ENCODE measurements at regions not wholly inside any gene's neighbourhood (a gene's known extent, or its start where the extent isn't known, plus 50 kb on each side); places are given as distances from the start of the nearest gene placed in this dataset.
A peak's percentile ranks its signal among the peaks of the same experiment; 100 is the strongest.

- Histone ChIP-seq H3K4me1 (ENCODE audit: control insufficient read depth in 1 of 2, insufficient read depth in 2 of 2, low read length in 2 of 2) (no peaks in the 10 kb centered on the region), H3K9me3 (ENCODE audit: control insufficient read depth in 1 of 2, low read length in 2 of 2) (no peaks in the 10 kb centered on the region), H3K27me3 (ENCODE audit: control insufficient read depth in 1 of 2, insufficient read depth in 2 of 2, low read length in 2 of 2) (no peaks in the 10 kb centered on the region), H3K36me3 (ENCODE audit: control insufficient read depth in 1 of 2, insufficient read depth in 2 of 2, low read length in 2 of 2) (no peaks in the 10 kb centered on the region), H3K27ac (ENCODE audit: low read depth, low read length) (no peak overlapping the region), H3K9ac (ENCODE audit: low read depth in 1 of 2, low read length in 2 of 2) (no peak overlapping the region), H3K4me3 (ENCODE audit: low read depth in 1 of 2, low read length in 2 of 2) (no peak overlapping the region)
Measured at GRCh38 chr3:23076437-23076836, 126.7 kb upstream of the UBE2E2 start.

GRCh38 chr3:23077126-23077525 is 126.0 kb upstream of the UBE2E2 start:
- no peak overlapping the region for H3K9ac ChIP-seq (ENCODE audit: low read depth in 1 of 2, low read length in 2 of 2)
- H3K4me3 ChIP-seq (ENCODE audit: low read depth in 1 of 2, low read length in 2 of 2): no peak overlapping the region
- no peak overlapping the region for H3K27ac ChIP-seq (ENCODE audit: low read depth, low read length)
- no peaks in the 10 kb centered on the region for H3K27me3 ChIP-seq (ENCODE audit: control insufficient read depth in 1 of 2, insufficient read depth in 2 of 2, low read length in 2 of 2)
- no peaks in the 10 kb centered on the region for H3K36me3 ChIP-seq (ENCODE audit: control insufficient read depth in 1 of 2, insufficient read depth in 2 of 2, low read length in 2 of 2)
- no peaks in the 10 kb centered on the region for H3K4me1 ChIP-seq (ENCODE audit: control insufficient read depth in 1 of 2, insufficient read depth in 2 of 2, low read length in 2 of 2)
- no peaks in the 10 kb centered on the region for H3K9me3 ChIP-seq (ENCODE audit: control insufficient read depth in 1 of 2, low read length in 2 of 2)

- Histone ChIP-seq H3K27me3 (ENCODE audit: control insufficient read depth in 1 of 2, insufficient read depth in 2 of 2, low read length in 2 of 2) (no peaks in the 10 kb centered on the region), H3K4me3 (ENCODE audit: low read depth in 1 of 2, low read length in 2 of 2) (no peak overlapping the region), H3K4me1 (ENCODE audit: control insufficient read depth in 1 of 2, insufficient read depth in 2 of 2, low read length in 2 of 2) (no peaks in the 10 kb centered on the region), H3K27ac (ENCODE audit: low read depth, low read length) (no peak overlapping the region), H3K9me3 (ENCODE audit: control insufficient read depth in 1 of 2, low read length in 2 of 2) (no peaks in the 10 kb centered on the region), H3K9ac (ENCODE audit: low read depth in 1 of 2, low read length in 2 of 2) (no peak overlapping the region), H3K36me3 (ENCODE audit: control insufficient read depth in 1 of 2, insufficient read depth in 2 of 2, low read length in 2 of 2) (no peaks in the 10 kb centered on the region)
Measured at GRCh38 chr3:23078735-23079134, 124.4 kb upstream of the UBE2E2 start.

- H3K4me3 ChIP-seq (ENCODE audit: low read depth in 1 of 2, low read length in 2 of 2): peak overlapping the region; percentile 47
- H3K9ac ChIP-seq (ENCODE audit: low read depth in 1 of 2, low read length in 2 of 2): no peak overlapping the region
- no peak overlapping the region for H3K27ac ChIP-seq (ENCODE audit: low read depth, low read length)
- no peaks in the 10 kb centered on the region for H3K9me3 ChIP-seq (ENCODE audit: control insufficient read depth in 1 of 2, low read length in 2 of 2)
- H3K27me3 ChIP-seq (ENCODE audit: control insufficient read depth in 1 of 2, insufficient read depth in 2 of 2, low read length in 2 of 2): no peaks in the 10 kb centered on the region
- no peaks in the 10 kb centered on the region for H3K4me1 ChIP-seq (ENCODE audit: control insufficient read depth in 1 of 2, insufficient read depth in 2 of 2, low read length in 2 of 2)
- no peaks in the 10 kb centered on the region for H3K36me3 ChIP-seq (ENCODE audit: control insufficient read depth in 1 of 2, insufficient read depth in 2 of 2, low read length in 2 of 2)
Measured at GRCh38 chr3:23079976-23080375, 123.2 kb upstream of the UBE2E2 start.

- Histone ChIP-seq H3K27me3 (ENCODE audit: control insufficient read depth in 1 of 2, insufficient read depth in 2 of 2, low read length in 2 of 2) (no peaks in the 10 kb centered on the region), H3K27ac (ENCODE audit: low read depth, low read length) (no peak overlapping the region), H3K4me1 (ENCODE audit: control insufficient read depth in 1 of 2, insufficient read depth in 2 of 2, low read length in 2 of 2) (no peaks in the 10 kb centered on the region), H3K4me3 (ENCODE audit: low read depth in 1 of 2, low read length in 2 of 2) (no peak overlapping the region), H3K9ac (ENCODE audit: low read depth in 1 of 2, low read length in 2 of 2) (no peak overlapping the region), H3K9me3 (ENCODE audit: control insufficient read depth in 1 of 2, low read length in 2 of 2) (no peaks in the 10 kb centered on the region), H3K36me3 (ENCODE audit: control insufficient read depth in 1 of 2, insufficient read depth in 2 of 2, low read length in 2 of 2) (no peaks in the 10 kb centered on the region)
Measured at GRCh38 chr3:23083701-23084100, 119.4 kb upstream of the UBE2E2 start.

- H3K36me3 ChIP-seq (ENCODE audit: control insufficient read depth in 1 of 2, insufficient read depth in 2 of 2, low read length in 2 of 2): no peaks in the 10 kb centered on the region
- no peaks in the 10 kb centered on the region for H3K4me1 ChIP-seq (ENCODE audit: control insufficient read depth in 1 of 2, insufficient read depth in 2 of 2, low read length in 2 of 2)
Measured at GRCh38 chr3:23084367-23084766, 118.8 kb upstream of the UBE2E2 start.

GRCh38 chr3:23085261-23085660 is 117.9 kb upstream of the UBE2E2 start:
- no peaks in the 10 kb centered on the region for H3K27me3 ChIP-seq (ENCODE audit: control insufficient read depth in 1 of 2, insufficient read depth in 2 of 2, low read length in 2 of 2)
- H3K9ac ChIP-seq (ENCODE audit: low read depth in 1 of 2, low read length in 2 of 2): no peak overlapping the region
- no peak overlapping the region for H3K27ac ChIP-seq (ENCODE audit: low read depth, low read length)
- H3K4me1 ChIP-seq (ENCODE audit: control insufficient read depth in 1 of 2, insufficient read depth in 2 of 2, low read length in 2 of 2): no peaks in the 10 kb centered on the region
- H3K4me3 ChIP-seq (ENCODE audit: low read depth in 1 of 2, low read length in 2 of 2): no peak overlapping the region
- no peaks in the 10 kb centered on the region for H3K36me3 ChIP-seq (ENCODE audit: control insufficient read depth in 1 of 2, insufficient read depth in 2 of 2, low read length in 2 of 2)
- no peaks in the 10 kb centered on the region for H3K9me3 ChIP-seq (ENCODE audit: control insufficient read depth in 1 of 2, low read length in 2 of 2)

More at GRCh38 chr3:23084367-23084766, 118.8 kb upstream of the UBE2E2 start:
- no peak overlapping the region for H3K27ac ChIP-seq (ENCODE audit: low read depth, low read length)
- H3K9me3 ChIP-seq (ENCODE audit: control insufficient read depth in 1 of 2, low read length in 2 of 2): no peaks in the 10 kb centered on the region
- no peak overlapping the region for H3K9ac ChIP-seq (ENCODE audit: low read depth in 1 of 2, low read length in 2 of 2)
- H3K4me3 ChIP-seq (ENCODE audit: low read depth in 1 of 2, low read length in 2 of 2): no peak overlapping the region
- no peaks in the 10 kb centered on the region for H3K27me3 ChIP-seq (ENCODE audit: control insufficient read depth in 1 of 2, insufficient read depth in 2 of 2, low read length in 2 of 2)

- Histone ChIP-seq H3K27ac (ENCODE audit: low read depth, low read length) (no peak overlapping the region), H3K9me3 (ENCODE audit: control insufficient read depth in 1 of 2, low read length in 2 of 2) (no peaks in the 10 kb centered on the region), H3K27me3 (ENCODE audit: control insufficient read depth in 1 of 2, insufficient read depth in 2 of 2, low read length in 2 of 2) (no peaks in the 10 kb centered on the region), H3K36me3 (ENCODE audit: control insufficient read depth in 1 of 2, insufficient read depth in 2 of 2, low read length in 2 of 2) (no peaks in the 10 kb centered on the region), H3K9ac (ENCODE audit: low read depth in 1 of 2, low read length in 2 of 2) (no peak overlapping the region), H3K4me1 (ENCODE audit: control insufficient read depth in 1 of 2, insufficient read depth in 2 of 2, low read length in 2 of 2) (no peaks in the 10 kb centered on the region), H3K4me3 (ENCODE audit: low read depth in 1 of 2, low read length in 2 of 2) (no peak overlapping the region)
Measured at GRCh38 chr3:23086331-23086730, 116.8 kb upstream of the UBE2E2 start.

GRCh38 chr3:23086831-23087230 is 116.3 kb upstream of the UBE2E2 start:
- H3K36me3 ChIP-seq (ENCODE audit: control insufficient read depth in 1 of 2, insufficient read depth in 2 of 2, low read length in 2 of 2): no peaks in the 10 kb centered on the region

GRCh38 chr3:23094412-23094811 is 108.7 kb upstream of the UBE2E2 start:
- no peak overlapping the region for H3K9ac ChIP-seq (ENCODE audit: low read depth in 1 of 2, low read length in 2 of 2)
- no peak overlapping the region for H3K4me3 ChIP-seq (ENCODE audit: low read depth in 1 of 2, low read length in 2 of 2)
- H3K27me3 ChIP-seq (ENCODE audit: control insufficient read depth in 1 of 2, insufficient read depth in 2 of 2, low read length in 2 of 2): no peaks in the 10 kb centered on the region
- H3K27ac ChIP-seq (ENCODE audit: low read depth, low read length): no peak overlapping the region
- H3K36me3 ChIP-seq (ENCODE audit: control insufficient read depth in 1 of 2, insufficient read depth in 2 of 2, low read length in 2 of 2): no peaks in the 10 kb centered on the region
- H3K9me3 ChIP-seq (ENCODE audit: control insufficient read depth in 1 of 2, low read length in 2 of 2): no peaks in the 10 kb centered on the region
- no peaks in the 10 kb centered on the region for H3K4me1 ChIP-seq (ENCODE audit: control insufficient read depth in 1 of 2, insufficient read depth in 2 of 2, low read length in 2 of 2)

More at GRCh38 chr3:23086831-23087230, 116.3 kb upstream of the UBE2E2 start:
- no peak overlapping the region for H3K4me3 ChIP-seq (ENCODE audit: low read depth in 1 of 2, low read length in 2 of 2)
- no peaks in the 10 kb centered on the region for H3K4me1 ChIP-seq (ENCODE audit: control insufficient read depth in 1 of 2, insufficient read depth in 2 of 2, low read length in 2 of 2)
- no peak overlapping the region for H3K9ac ChIP-seq (ENCODE audit: low read depth in 1 of 2, low read length in 2 of 2)
- H3K9me3 ChIP-seq (ENCODE audit: control insufficient read depth in 1 of 2, low read length in 2 of 2): no peaks in the 10 kb centered on the region
- no peak overlapping the region for H3K27ac ChIP-seq (ENCODE audit: low read depth, low read length)
- no peaks in the 10 kb centered on the region for H3K27me3 ChIP-seq (ENCODE audit: control insufficient read depth in 1 of 2, insufficient read depth in 2 of 2, low read length in 2 of 2)

- Histone ChIP-seq H3K4me3 (ENCODE audit: low read depth in 1 of 2, low read length in 2 of 2) (no peak overlapping the region), H3K9ac (ENCODE audit: low read depth in 1 of 2, low read length in 2 of 2) (no peak overlapping the region), H3K27me3 (ENCODE audit: control insufficient read depth in 1 of 2, insufficient read depth in 2 of 2, low read length in 2 of 2) (no peaks in the 10 kb centered on the region), H3K9me3 (ENCODE audit: control insufficient read depth in 1 of 2, low read length in 2 of 2) (no peaks in the 10 kb centered on the region), H3K27ac (ENCODE audit: low read depth, low read length) (no peak overlapping the region), H3K4me1 (ENCODE audit: control insufficient read depth in 1 of 2, insufficient read depth in 2 of 2, low read length in 2 of 2) (no peaks in the 10 kb centered on the region), H3K36me3 (ENCODE audit: control insufficient read depth in 1 of 2, insufficient read depth in 2 of 2, low read length in 2 of 2) (no peaks in the 10 kb centered on the region)
Measured at GRCh38 chr3:23094890-23095462, 108.2 kb upstream of the UBE2E2 start.

All from duodenal mucosa (tissue), 2 donors.